Colonic mucosa (tissue), 4 donors: ENCODE measurements at regions not wholly inside any gene's neighbourhood (a gene's known extent, or its start where the extent isn't known, plus 50 kb on each side); places are given as distances from the start of the nearest gene placed in this dataset.

Source experiments
- DNase-seq: peaks from one replicate; pipeline ENCODE4 v3.0.0-alpha.2; 2020
- H3K27ac ChIP-seq: fragments of 200-600 bp; one replicate; pipeline ENCODE4 v1.8.0; 2021
- H3K27me3 ChIP-seq: fragments of 200-600 bp; one replicate; pipeline ENCODE4 v1.8.0; 2021
- H3K36me3 ChIP-seq: fragments of 200-600 bp; one replicate; pipeline ENCODE4 v1.8.0; 2021
- H3K4me1 ChIP-seq: fragments of 200-600 bp; one replicate; pipeline ENCODE4 v1.8.0; 2021; ENCODE audit warnings: mild to moderate bottlenecking
- H3K4me3 ChIP-seq: fragments of 200-600 bp; one replicate; pipeline ENCODE4 v1.8.0; 2021
- H3K9ac ChIP-seq, 2 donors: one replicate each; pipeline ENCODE4 v1.7.0; 2013; ENCODE audit warnings: control low read depth in 2 of 2, low read depth in 2 of 2, low read length in 2 of 2
- H3K9me3 ChIP-seq: fragments of 200-600 bp; one replicate; pipeline ENCODE4 v1.8.0; 2021
- intact Hi-C: fragments of 100-400 bp; cut with DNase I; formaldehyde crosslinking; loops from one replicate; pipeline ENCODE4 v1.14.1; 2022
- TF ChIP-seq, protein P1 (sequence below): fragments of 200-600 bp; IDR thresholded peaks from one replicate; pipeline ENCODE4 v1.8.0; 2022; ENCODE audit warnings: antibody characterized with exemption, mild to moderate bottlenecking
- donor health status: healthy.
- donor health status: DM: no; HTN: no; CAD: no.
- donor health status: DM: no; HTN: no; CAD: no.

DNA sequence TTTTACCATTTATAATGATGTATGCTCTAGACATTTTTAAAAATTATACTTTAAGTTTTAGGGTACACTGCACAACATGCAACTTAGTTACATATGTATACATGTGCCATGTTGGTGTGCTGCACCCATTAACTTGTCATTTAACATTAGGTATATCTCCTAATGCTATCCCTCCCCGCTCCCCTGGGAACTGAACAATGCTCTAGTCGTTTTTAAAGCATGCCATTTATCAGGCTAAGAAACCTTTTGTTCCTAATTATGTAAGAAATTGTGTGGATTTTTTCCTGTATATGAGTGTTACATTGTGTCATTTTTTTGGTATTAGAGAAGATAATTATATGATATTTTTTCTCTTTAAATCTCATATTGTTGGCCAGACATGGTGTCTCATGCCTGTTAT is 72.8 kb upstream of the SGCD start:
- H3K4me1 ChIP-seq = no peaks in the 10 kb centered on the region
- no peaks in the 10 kb centered on the region for H3K36me3 ChIP-seq
- no peak overlapping the region for H3K4me3 ChIP-seq
- no peaks in the 10 kb centered on the region for H3K9me3 ChIP-seq
- no peak for DNase-seq
- no peak overlapping the region for H3K9ac ChIP-seq
- no peaks in the 10 kb centered on the region for H3K27me3 ChIP-seq
- intact Hi-C loops = no loop called here
- no peak overlapping the region for H3K27ac ChIP-seq
- TF ChIP-seq, protein P1, sequence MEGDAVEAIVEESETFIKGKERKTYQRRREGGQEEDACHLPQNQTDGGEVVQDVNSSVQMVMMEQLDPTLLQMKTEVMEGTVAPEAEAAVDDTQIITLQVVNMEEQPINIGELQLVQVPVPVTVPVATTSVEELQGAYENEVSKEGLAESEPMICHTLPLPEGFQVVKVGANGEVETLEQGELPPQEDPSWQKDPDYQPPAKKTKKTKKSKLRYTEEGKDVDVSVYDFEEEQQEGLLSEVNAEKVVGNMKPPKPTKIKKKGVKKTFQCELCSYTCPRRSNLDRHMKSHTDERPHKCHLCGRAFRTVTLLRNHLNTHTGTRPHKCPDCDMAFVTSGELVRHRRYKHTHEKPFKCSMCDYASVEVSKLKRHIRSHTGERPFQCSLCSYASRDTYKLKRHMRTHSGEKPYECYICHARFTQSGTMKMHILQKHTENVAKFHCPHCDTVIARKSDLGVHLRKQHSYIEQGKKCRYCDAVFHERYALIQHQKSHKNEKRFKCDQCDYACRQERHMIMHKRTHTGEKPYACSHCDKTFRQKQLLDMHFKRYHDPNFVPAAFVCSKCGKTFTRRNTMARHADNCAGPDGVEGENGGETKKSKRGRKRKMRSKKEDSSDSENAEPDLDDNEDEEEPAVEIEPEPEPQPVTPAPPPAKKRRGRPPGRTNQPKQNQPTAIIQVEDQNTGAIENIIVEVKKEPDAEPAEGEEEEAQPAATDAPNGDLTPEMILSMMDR = no peak

GRCh38 chr5:156256642-156257041 is 70.3 kb upstream of the SGCD start:
- no peaks in the 10 kb centered on the region for H3K4me1 ChIP-seq
- H3K9me3 ChIP-seq = no peaks in the 10 kb centered on the region
- H3K27ac ChIP-seq = no peak overlapping the region
- no peaks in the 10 kb centered on the region for H3K36me3 ChIP-seq
- TF ChIP-seq, protein P1 = no peak
- intact Hi-C loops = no loop called here
- no peaks in the 10 kb centered on the region for H3K27me3 ChIP-seq
- no peak overlapping the region for H3K4me3 ChIP-seq
- no peak overlapping the region for H3K9ac ChIP-seq
- no peak for DNase-seq

GRCh38 chr5:156258934-156259333 is 68.0 kb upstream of the SGCD start:
- H3K9ac ChIP-seq = no peak overlapping the region
- intact Hi-C loops = no loop called here
- no peaks in the 10 kb centered on the region for H3K9me3 ChIP-seq
- TF ChIP-seq, protein P1 = no peak
- no peak for DNase-seq
- H3K4me1 ChIP-seq = no peaks in the 10 kb centered on the region
- H3K27ac ChIP-seq = no peak overlapping the region
- no peak overlapping the region for H3K4me3 ChIP-seq
- H3K36me3 ChIP-seq = no peaks in the 10 kb centered on the region
- H3K27me3 ChIP-seq = no peaks in the 10 kb centered on the region

DNA sequence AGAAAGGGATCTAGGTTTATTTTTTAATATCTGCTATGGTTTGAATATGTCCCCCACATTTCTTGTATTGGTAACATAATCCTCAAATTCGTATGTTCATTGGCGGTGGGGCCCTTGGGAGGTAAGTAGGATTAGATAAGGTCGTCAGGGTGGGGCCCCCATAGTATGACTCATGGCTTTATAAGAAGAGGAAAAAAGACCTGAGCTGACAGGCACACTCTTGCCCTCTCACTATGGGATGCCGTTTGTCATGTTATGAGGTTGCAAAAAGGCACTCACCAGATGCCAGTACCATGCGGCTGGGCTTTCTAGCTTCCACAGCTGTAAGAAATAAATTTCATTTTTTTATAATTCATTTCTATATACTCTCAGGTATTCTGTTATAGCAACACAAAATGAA is 67.3 kb upstream of the SGCD start:
- H3K9me3 ChIP-seq = no peaks in the 10 kb centered on the region
- H3K4me3 ChIP-seq = no peak overlapping the region
- no peak overlapping the region for H3K27ac ChIP-seq
- H3K36me3 ChIP-seq = no peaks in the 10 kb centered on the region
- H3K4me1 ChIP-seq = no peaks in the 10 kb centered on the region
- intact Hi-C loops = no loop called here
- TF ChIP-seq, protein P1 = no peak
- no peak overlapping the region for H3K9ac ChIP-seq
- DNase-seq = no peak
- no peaks in the 10 kb centered on the region for H3K27me3 ChIP-seq

DNA sequence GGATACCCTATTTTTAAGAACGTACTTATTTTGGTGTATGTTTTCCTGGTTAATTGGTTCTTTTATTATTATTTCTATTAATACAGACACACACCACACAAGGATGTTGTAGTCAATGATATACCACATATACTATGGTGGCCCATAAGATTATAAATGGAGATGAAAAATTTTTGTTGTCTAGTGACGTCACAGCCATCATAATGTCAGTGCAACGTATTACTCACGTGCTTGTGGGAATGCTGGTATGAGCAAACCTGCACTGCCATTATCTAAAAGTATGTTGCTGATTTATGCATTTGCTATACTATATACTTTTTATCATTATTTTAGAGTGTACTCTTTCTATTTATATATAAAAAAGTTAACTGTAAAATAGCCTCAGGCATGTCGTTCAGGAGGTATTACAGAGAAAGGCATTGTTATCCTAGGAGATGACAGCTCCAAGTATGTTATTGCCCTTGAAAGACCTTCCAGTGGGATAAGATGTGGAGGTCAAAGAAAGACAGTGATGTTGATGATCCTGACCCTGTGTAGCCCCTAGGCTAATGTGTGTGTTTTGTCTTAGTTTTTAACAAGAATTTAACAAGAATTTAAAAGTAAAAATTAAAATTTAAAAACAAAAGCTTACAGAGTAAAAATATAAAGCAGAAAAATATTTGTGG is 65.6 kb upstream of the SGCD start:
- DNase-seq = no peak
- H3K9ac ChIP-seq = no peak overlapping the region
- H3K27ac ChIP-seq = no peak overlapping the region
- intact Hi-C loops = no loop called here
- H3K36me3 ChIP-seq = no peaks in the 10 kb centered on the region
- no peak overlapping the region for H3K4me3 ChIP-seq
- no peaks in the 10 kb centered on the region for H3K9me3 ChIP-seq
- TF ChIP-seq, protein P1 = no peak
- no peaks in the 10 kb centered on the region for H3K4me1 ChIP-seq
- no peaks in the 10 kb centered on the region for H3K27me3 ChIP-seq
